Neural progenitor cell (in vitro differentiated cells): ENCODE measurements at regions not wholly inside any gene's neighbourhood (a gene's known extent, or its start where the extent isn't known, plus 50 kb on each side); places are given as distances from the start of the nearest gene placed in this dataset.
A peak's percentile ranks its signal among the peaks of the same experiment; 100 is the strongest.

Experiments
- DNase-seq: peaks from one replicate; pipeline ENCODE4 v3.0.0-alpha.2; 2016; ENCODE audit warnings: low spot score
- H2AFZ ChIP-seq: fragments of 200-600 bp; sonication (generic); replicated peaks from 2 replicates; pipeline ENCODE4 v1.6.1; 2016; ENCODE audit warnings: antibody characterized with exemption
- H3F3A ChIP-seq: fragments of 200-600 bp; sonication (generic); 2 replicates; pipeline ENCODE4 v1.6.1; 2016; ENCODE audit warnings: antibody characterized with exemption, low read depth
- H3K27ac ChIP-seq: fragments of 200-600 bp; sonication (generic); 2 replicates; pipeline ENCODE4 v1.5.1; 2016; ENCODE audit warnings: mild to moderate bottlenecking
- H3K27me3 ChIP-seq: fragments of 200-600 bp; sonication (generic); 2 replicates; pipeline ENCODE4 v1.6.1; 2016; ENCODE audit warnings: mild to moderate bottlenecking, moderate library complexity
- H3K36me3 ChIP-seq: fragments of 200-600 bp; sonication (generic); 2 replicates; pipeline ENCODE4 v1.5.1; 2016
- H3K4me1 ChIP-seq: fragments of 200-600 bp; sonication (generic); 2 replicates; pipeline ENCODE4 v1.6.1; 2016; ENCODE audit warnings: mixed run types
- H3K4me2 ChIP-seq: fragments of 200-600 bp; sonication (generic); 2 replicates; pipeline ENCODE4 v1.6.1; 2016
- H3K4me3 ChIP-seq: fragments of 200-600 bp; sonication (generic); 2 replicates; pipeline ENCODE4 v1.5.1; 2016
- H3K79me2 ChIP-seq: fragments of 200-600 bp; sonication (generic); 2 replicates; pipeline ENCODE4 v1.6.1; 2016; ENCODE audit warnings: low read depth
- H3K9ac ChIP-seq: fragments of 200-600 bp; sonication (generic); 2 replicates; pipeline ENCODE4 v1.6.1; 2016
- H3K9me3 ChIP-seq: fragments of 200-600 bp; sonication (generic); 2 replicates; pipeline ENCODE4 v1.5.1; 2016; ENCODE audit warnings: low read depth
- H4K20me1 ChIP-seq: fragments of 200-600 bp; sonication (generic); 2 replicates; pipeline ENCODE4 v1.6.1; 2016; ENCODE audit warnings: low read depth
- H3K27ac Mint-ChIP-seq: 3 replicates; pipeline ENCODE4 v1.8.0; 2021; ENCODE audit warnings: mixed read lengths
- H3K27me3 Mint-ChIP-seq: 2 replicates; pipeline ENCODE4 v1.8.0; 2022; ENCODE audit warnings: low read depth, mild to moderate bottlenecking, inconsistent platforms, moderate library complexity, mixed read lengths; ENCODE audit not compliant: insufficient read depth
- H3K36me3 Mint-ChIP-seq: 3 replicates; pipeline ENCODE4 v1.8.0; 2021; ENCODE audit warnings: mixed read lengths
- H3K4me1 Mint-ChIP-seq: 3 replicates; pipeline ENCODE4 v1.8.0; 2021; ENCODE audit warnings: mixed read lengths
- H3K4me3 Mint-ChIP-seq: 3 replicates; pipeline ENCODE4 v1.8.0; 2021; ENCODE audit warnings: mild to moderate bottlenecking, moderate library complexity, mixed read lengths
- H3K9me3 Mint-ChIP-seq: 3 replicates; pipeline ENCODE4 v1.8.0; 2020; ENCODE audit warnings: mixed read lengths
- EZH2 ChIP-seq: fragments of 200-600 bp; sonication (generic); IDR thresholded peaks from 2 replicates; pipeline ENCODE4 v1.6.1; 2017; ENCODE audit warnings: antibody characterized with exemption, mild to moderate bottlenecking, moderate library complexity
- EZH2phosphoT487 ChIP-seq: fragments of 200-600 bp; sonication (generic); IDR thresholded peaks from 2 replicates; pipeline ENCODE4 v1.6.1; 2017; ENCODE audit warnings: antibody characterized with exemption
- TF ChIP-seq, protein P1 (sequence below): fragments of 200-600 bp; sonication (generic); IDR thresholded peaks from 2 replicates; pipeline ENCODE4 v1.5.1; 2017; ENCODE audit warnings: antibody characterized with exemption, mild to moderate bottlenecking

DNA sequence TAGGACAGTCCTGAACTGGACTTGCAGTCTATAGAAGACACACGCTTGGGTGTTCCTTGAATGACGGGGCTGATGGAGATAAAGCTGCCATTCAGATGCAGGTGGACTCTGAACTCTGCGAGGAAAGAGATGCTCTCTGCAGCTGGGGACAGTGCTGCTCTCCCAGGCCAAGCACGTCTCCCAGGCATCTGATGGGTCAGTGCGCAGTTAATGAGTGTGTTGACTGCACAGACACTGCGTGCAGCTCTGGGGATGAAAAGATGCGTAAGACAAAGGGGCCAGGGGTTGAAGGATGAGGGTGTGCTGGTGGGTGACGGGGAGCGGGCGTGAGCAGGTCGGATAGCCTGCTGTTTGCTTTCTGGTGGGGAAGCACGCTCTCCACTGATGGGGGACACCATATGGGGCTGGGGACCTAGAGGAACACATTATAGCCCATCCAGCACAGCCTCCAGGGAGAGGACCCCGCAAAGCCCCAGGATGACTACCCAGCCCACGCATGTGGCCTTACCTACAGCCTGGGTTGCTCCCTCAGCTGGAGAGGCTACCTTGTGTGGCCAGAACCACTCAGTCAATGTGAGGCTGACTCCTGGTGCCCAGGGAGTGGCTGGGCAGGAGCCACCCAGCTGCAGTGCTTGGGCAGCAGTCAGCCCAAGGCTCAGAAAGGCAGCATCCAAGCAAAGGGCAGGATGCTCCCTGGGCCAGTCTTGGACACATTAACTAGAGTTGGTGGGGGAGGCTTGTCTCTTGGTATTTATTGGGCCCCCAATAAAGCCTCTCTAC lies 246.3 kb downstream of the RBFOX3 start:
- Mint-ChIP-seq H3K4me3 (no peak overlapping the region), H3K4me1 (peaks cover 3% of the 10 kb centered on the region), H3K36me3 (no peaks in the 10 kb centered on the region), H3K27me3 (peaks cover 11% of the 10 kb centered on the region), H3K27ac (peak overlapping the region; percentile 20), H3K9me3 (no peaks in the 10 kb centered on the region)
- H3K36me3 ChIP-seq: no peaks in the 10 kb centered on the region
- no peaks in the 10 kb centered on the region for H3K27me3 ChIP-seq
- no peaks in the 10 kb centered on the region for H4K20me1 ChIP-seq
- no peak overlapping the region for H3K4me3 ChIP-seq
- no peak overlapping the region for H3K27ac ChIP-seq
- H3K9me3 ChIP-seq: no peaks in the 10 kb centered on the region
- H3K4me1 ChIP-seq: no peaks in the 10 kb centered on the region
- no peak for DNase-seq
- H3K9ac ChIP-seq: no peak overlapping the region
- no peak overlapping the region for H3K4me2 ChIP-seq
- no peaks in the 10 kb centered on the region for H3K79me2 ChIP-seq
- no peak overlapping the region for H2AFZ ChIP-seq
- TF ChIP-seq EZH2 (no peak), EZH2phosphoT487 (no peak)
- TF ChIP-seq, protein P1, sequence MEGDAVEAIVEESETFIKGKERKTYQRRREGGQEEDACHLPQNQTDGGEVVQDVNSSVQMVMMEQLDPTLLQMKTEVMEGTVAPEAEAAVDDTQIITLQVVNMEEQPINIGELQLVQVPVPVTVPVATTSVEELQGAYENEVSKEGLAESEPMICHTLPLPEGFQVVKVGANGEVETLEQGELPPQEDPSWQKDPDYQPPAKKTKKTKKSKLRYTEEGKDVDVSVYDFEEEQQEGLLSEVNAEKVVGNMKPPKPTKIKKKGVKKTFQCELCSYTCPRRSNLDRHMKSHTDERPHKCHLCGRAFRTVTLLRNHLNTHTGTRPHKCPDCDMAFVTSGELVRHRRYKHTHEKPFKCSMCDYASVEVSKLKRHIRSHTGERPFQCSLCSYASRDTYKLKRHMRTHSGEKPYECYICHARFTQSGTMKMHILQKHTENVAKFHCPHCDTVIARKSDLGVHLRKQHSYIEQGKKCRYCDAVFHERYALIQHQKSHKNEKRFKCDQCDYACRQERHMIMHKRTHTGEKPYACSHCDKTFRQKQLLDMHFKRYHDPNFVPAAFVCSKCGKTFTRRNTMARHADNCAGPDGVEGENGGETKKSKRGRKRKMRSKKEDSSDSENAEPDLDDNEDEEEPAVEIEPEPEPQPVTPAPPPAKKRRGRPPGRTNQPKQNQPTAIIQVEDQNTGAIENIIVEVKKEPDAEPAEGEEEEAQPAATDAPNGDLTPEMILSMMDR: no peak
- no peaks in the 10 kb centered on the region for H3F3A ChIP-seq

- H2AFZ ChIP-seq: no peak overlapping the region
- H3K27me3 Mint-ChIP-seq: peaks cover 10% of the 10 kb centered on the region
Measured at GRCh38 chr17:79363552-79364275, 247.1 kb downstream of the RBFOX3 start.

GRCh38 chr17:79362772-79363305 lies 248.0 kb downstream of the RBFOX3 start:
- Mint-ChIP-seq H3K4me1 (peaks cover 3% of the 10 kb centered on the region), H3K36me3 (no peaks in the 10 kb centered on the region), H3K27ac (no peak overlapping the region), H3K27me3 (peaks cover 10% of the 10 kb centered on the region), H3K9me3 (no peaks in the 10 kb centered on the region), H3K4me3 (no peak overlapping the region)
- Histone ChIP-seq H3K27ac (no peak overlapping the region), H4K20me1 (no peaks in the 10 kb centered on the region), H3K27me3 (no peaks in the 10 kb centered on the region), H2AFZ (no peak overlapping the region), H3K4me1 (no peaks in the 10 kb centered on the region), H3F3A (no peaks in the 10 kb centered on the region), H3K36me3 (no peaks in the 10 kb centered on the region), H3K9ac (no peak overlapping the region), H3K9me3 (no peaks in the 10 kb centered on the region), H3K4me2 (no peak overlapping the region), H3K79me2 (no peaks in the 10 kb centered on the region), H3K4me3 (no peak overlapping the region)
- DNase-seq: no peak
- TF ChIP-seq, protein P1: no peak
- no peak for TF ChIP-seq EZH2phosphoT487
- TF ChIP-seq EZH2: no peak

More at GRCh38 chr17:79363552-79364275, 247.1 kb downstream of the RBFOX3 start:
- H3K27ac ChIP-seq: no peak overlapping the region
- H3K4me3 ChIP-seq: no peak overlapping the region
- no peaks in the 10 kb centered on the region for H3K36me3 Mint-ChIP-seq
- no peak overlapping the region for H3K9ac ChIP-seq
- H3K9me3 ChIP-seq: no peaks in the 10 kb centered on the region
- no peak overlapping the region for H3K27ac Mint-ChIP-seq
- no peaks in the 10 kb centered on the region for H3K9me3 Mint-ChIP-seq
- H3K4me2 ChIP-seq: no peak overlapping the region
- no peaks in the 10 kb centered on the region for H3K79me2 ChIP-seq
- DNase-seq: no peak
- peaks cover 3% of the 10 kb centered on the region for H3K4me1 Mint-ChIP-seq
- H4K20me1 ChIP-seq: no peaks in the 10 kb centered on the region
- H3K4me3 Mint-ChIP-seq: no peak overlapping the region
- no peaks in the 10 kb centered on the region for H3K36me3 ChIP-seq
- TF ChIP-seq EZH2phosphoT487 (no peak), EZH2 (no peak)
- TF ChIP-seq, protein P1: no peak
- H3K27me3 ChIP-seq: no peaks in the 10 kb centered on the region
- no peaks in the 10 kb centered on the region for H3K4me1 ChIP-seq
- H3F3A ChIP-seq: no peaks in the 10 kb centered on the region
